GM21526 (cell line): ENCODE measurements at regions not wholly inside any gene's neighbourhood (a gene's known extent, or its start where the extent isn't known, plus 50 kb on each side); places are given as distances from the start of the nearest gene placed in this dataset.
"Not testable (repeated sequence)": the region's sequence is repeated elsewhere in the genome, so short reads cannot be mapped to it uniquely, and the experiment has no call there.

ENCODE experiments used
- ATAC-seq: cut with Tn5 transposase; IDR thresholded peaks from one replicate; pipeline ENCODE4 v1.9.1; 2021; ENCODE audit warnings: moderate library complexity; ENCODE audit not compliant: unreplicated experiment, low FRiP score

- no peak for ATAC-seq
Observed at GRCh38 chr14:71610149-71610548, 322.1 kb upstream of the RGS6 start.

- no peak for ATAC-seq
Observed at GRCh38 chr14:71610797-71611196, 321.4 kb upstream of the RGS6 start.

- ATAC-seq = no peak
Observed at GRCh38 chr14:71613168-71613567, 319.1 kb upstream of the RGS6 start.

- no peak for ATAC-seq
Observed at GRCh38 chr14:71616013-71616412, 316.2 kb upstream of the RGS6 start.

GRCh38 chr14:71618047-71618446 lies 314.2 kb upstream of the RGS6 start:
- ATAC-seq = no peak

GRCh38 chr14:71618716-71619115 lies 313.5 kb upstream of the RGS6 start:
- ATAC-seq = no peak

- no peak for ATAC-seq
Observed at GRCh38 chr14:71619472-71619871, 312.8 kb upstream of the RGS6 start.

GRCh38 chr14:71620401-71620800 lies 311.8 kb upstream of the RGS6 start:
- ATAC-seq = no peak

GRCh38 chr14:71621276-71621675 lies 311.0 kb upstream of the RGS6 start:
- ATAC-seq = no peak

- ATAC-seq = no peak
Observed at GRCh38 chr14:71621980-71622605, 310.1 kb upstream of the RGS6 start.

GRCh38 chr14:71623939-71624338 lies 308.3 kb upstream of the RGS6 start:
- ATAC-seq = no peak

- no peak for ATAC-seq
Observed at GRCh38 chr14:71625175-71625574, 307.1 kb upstream of the RGS6 start.

- no peak for ATAC-seq
Observed at GRCh38 chr14:71625891-71626701, 306.1 kb upstream of the RGS6 start.

- ATAC-seq = no peak
Observed at GRCh38 chr14:71628433-71628832, 303.8 kb upstream of the RGS6 start.

GRCh38 chr14:71629250-71629649 lies 303.0 kb upstream of the RGS6 start:
- no peak for ATAC-seq

- no peak for ATAC-seq
Observed at GRCh38 chr14:71629765-71630492, 302.3 kb upstream of the RGS6 start.

GRCh38 chr14:71631030-71631429 lies 301.2 kb upstream of the RGS6 start:
- not testable (repeated sequence) for ATAC-seq

GRCh38 chr14:71632440-71632946 lies 299.7 kb upstream of the RGS6 start:
- no peak for ATAC-seq

GRCh38 chr14:71636076-71636475 lies 296.2 kb upstream of the RGS6 start:
- no peak for ATAC-seq

- no peak for ATAC-seq
Observed at GRCh38 chr14:71636820-71637471, 295.3 kb upstream of the RGS6 start.
